NCI-H526 treated with DMSO at 0.1 percent for 48 hours (cell line): ENCODE measurements at regions not wholly inside any gene's neighbourhood (a gene's known extent, or its start where the extent isn't known, plus 50 kb on each side); places are given as distances from the start of the nearest gene placed in this dataset.
A peak's percentile ranks its signal among the peaks of the same experiment; 100 is the strongest.
"Not testable (repeated sequence)": the region's sequence is repeated elsewhere in the genome, so short reads cannot be mapped to it uniquely, and the experiment has no call there.

Experiments used
- DNase-seq: peaks from one replicate; lab custom pipeline; 2025; lab: John Stamatoyannopoulos, UW

GRCh38 chr7:68176974-68177373 is 1180.3 kb downstream of the TYW1 start:
- peak; percentile 53 for DNase-seq

- DNase-seq: no peak
Observed at GRCh38 chr7:68180761-68181160, 1184.1 kb downstream of the TYW1 start.

GRCh38 chr7:68183176-68183575 is 1186.5 kb downstream of the TYW1 start:
- peak; percentile 67 for DNase-seq

GRCh38 chr7:68185631-68186456 is 1189.2 kb downstream of the TYW1 start:
- DNase-seq: peak; percentile 31

GRCh38 chr7:68187532-68187931 is 1190.9 kb downstream of the TYW1 start:
- DNase-seq: no peak

GRCh38 chr7:68192941-68193340 is 1196.3 kb downstream of the TYW1 start:
- DNase-seq: no peak

- DNase-seq: not testable (repeated sequence)
Observed at GRCh38 chr7:68195642-68196041, 1199.0 kb downstream of the TYW1 start.

- no peak for DNase-seq
Observed at GRCh38 chr7:68200051-68200670, 1203.5 kb downstream of the TYW1 start.

GRCh38 chr7:68203251-68203650 is 1206.6 kb downstream of the TYW1 start:
- DNase-seq: no peak

- DNase-seq: no peak
Observed at GRCh38 chr7:68205826-68206225, 1209.2 kb downstream of the TYW1 start.

- DNase-seq: no peak
Observed at GRCh38 chr7:68206946-68207485, 1210.4 kb downstream of the TYW1 start.

GRCh38 chr7:68207676-68208075 is 1211.0 kb downstream of the TYW1 start:
- no peak for DNase-seq

- no peak for DNase-seq
Observed at GRCh38 chr7:68209486-68209885, 1212.9 kb downstream of the TYW1 start.

GRCh38 chr7:68213838-68214237 is 1217.2 kb downstream of the TYW1 start:
- no peak for DNase-seq

GRCh38 chr7:68216051-68216450 is 1219.4 kb downstream of the TYW1 start:
- DNase-seq: no peak

GRCh38 chr7:68217426-68217825 is 1220.8 kb downstream of the TYW1 start:
- no peak for DNase-seq

GRCh38 chr7:68218461-68218860 is 1221.8 kb downstream of the TYW1 start:
- no peak for DNase-seq

GRCh38 chr7:68222311-68222710 is 1225.7 kb downstream of the TYW1 start:
- DNase-seq: no peak

- no peak for DNase-seq
Observed at GRCh38 chr7:68224041-68224741, 1227.6 kb downstream of the TYW1 start.

GRCh38 chr7:68231011-68231410 is 1234.4 kb downstream of the TYW1 start:
- not testable (repeated sequence) for DNase-seq

GRCh38 chr7:68235937-68236336 is 1239.3 kb downstream of the TYW1 start:
- no peak for DNase-seq

- no peak for DNase-seq
Observed at GRCh38 chr7:68238204-68238805, 1241.7 kb downstream of the TYW1 start.
